HG02678 (cell line): ENCODE measurements at regions not wholly inside any gene's neighbourhood (a gene's known extent, or its start where the extent isn't known, plus 50 kb on each side); places are given as distances from the start of the nearest gene placed in this dataset.

Source experiments
- ATAC-seq: cut with Tn5 transposase; IDR thresholded peaks from one replicate; pipeline ENCODE4 v1.9.1; 2021; ENCODE audit warnings: mild to moderate bottlenecking, moderate library complexity; ENCODE audit not compliant: unreplicated experiment

- no peak for ATAC-seq
These were observed 2637.4 kb downstream of the ARAP2 start for GRCh38 chr4:33606951-33607350.

- no peak for ATAC-seq
These were observed 2628.2 kb downstream of the ARAP2 start for GRCh38 chr4:33616121-33616520.

- ATAC-seq, result no peak
These were observed 2618.6 kb downstream of the ARAP2 start for GRCh38 chr4:33625748-33626147.

- ATAC-seq, result no peak
These were observed 2618.1 kb downstream of the ARAP2 start for GRCh38 chr4:33626221-33626620.

- no peak for ATAC-seq
These were observed 2616.0 kb downstream of the ARAP2 start for GRCh38 chr4:33628296-33628695.

- no peak for ATAC-seq
These were observed 2595.3 kb downstream of the ARAP2 start for GRCh38 chr4:33649015-33649414.

GRCh38 chr4:33649471-33649870 lies 2594.8 kb downstream of the ARAP2 start:
- no peak for ATAC-seq

- ATAC-seq, result no peak
These were observed 2594.3 kb downstream of the ARAP2 start for GRCh38 chr4:33650036-33650435.

- ATAC-seq, result no peak
These were observed 2585.3 kb downstream of the ARAP2 start for GRCh38 chr4:33658971-33659370.

- ATAC-seq, result no peak
These were observed 2582.7 kb downstream of the ARAP2 start for GRCh38 chr4:33661636-33662035.

- no peak for ATAC-seq
These were observed 2558.4 kb downstream of the ARAP2 start for GRCh38 chr4:33685939-33686338.

GRCh38 chr4:33696041-33696440 lies 2548.3 kb downstream of the ARAP2 start:
- no peak for ATAC-seq

GRCh38 chr4:33696586-33696985 lies 2547.7 kb downstream of the ARAP2 start:
- no peak for ATAC-seq

GRCh38 chr4:33709247-33709646 lies 2535.1 kb downstream of the ARAP2 start:
- ATAC-seq, result no peak

- no peak for ATAC-seq
These were observed 2532.5 kb downstream of the ARAP2 start for GRCh38 chr4:33711826-33712225.

- no peak for ATAC-seq
These were observed 2529.3 kb downstream of the ARAP2 start for GRCh38 chr4:33714971-33715370.

GRCh38 chr4:33715841-33716395 lies 2528.4 kb downstream of the ARAP2 start:
- no peak for ATAC-seq

- ATAC-seq, result no peak
These were observed 2522.1 kb downstream of the ARAP2 start for GRCh38 chr4:33722254-33722653.

GRCh38 chr4:33722800-33723516 lies 2521.4 kb downstream of the ARAP2 start:
- ATAC-seq, result no peak

- no peak for ATAC-seq
These were observed 2519.6 kb downstream of the ARAP2 start for GRCh38 chr4:33724685-33725084.

- ATAC-seq, result no peak
These were observed 2518.5 kb downstream of the ARAP2 start for GRCh38 chr4:33725861-33726260.

GRCh38 chr4:33737726-33738125 lies 2506.6 kb downstream of the ARAP2 start:
- no peak for ATAC-seq
